ENCODE measurements at regions not wholly inside any gene's neighbourhood (a gene's known extent, or its start where the extent isn't known, plus 50 kb on each side); places are given as distances from the start of the nearest gene placed in this dataset.
"Not testable (repeated sequence)": the region's sequence is repeated elsewhere in the genome, so short reads cannot be mapped to it uniquely, and the experiment has no call there.

DNA sequence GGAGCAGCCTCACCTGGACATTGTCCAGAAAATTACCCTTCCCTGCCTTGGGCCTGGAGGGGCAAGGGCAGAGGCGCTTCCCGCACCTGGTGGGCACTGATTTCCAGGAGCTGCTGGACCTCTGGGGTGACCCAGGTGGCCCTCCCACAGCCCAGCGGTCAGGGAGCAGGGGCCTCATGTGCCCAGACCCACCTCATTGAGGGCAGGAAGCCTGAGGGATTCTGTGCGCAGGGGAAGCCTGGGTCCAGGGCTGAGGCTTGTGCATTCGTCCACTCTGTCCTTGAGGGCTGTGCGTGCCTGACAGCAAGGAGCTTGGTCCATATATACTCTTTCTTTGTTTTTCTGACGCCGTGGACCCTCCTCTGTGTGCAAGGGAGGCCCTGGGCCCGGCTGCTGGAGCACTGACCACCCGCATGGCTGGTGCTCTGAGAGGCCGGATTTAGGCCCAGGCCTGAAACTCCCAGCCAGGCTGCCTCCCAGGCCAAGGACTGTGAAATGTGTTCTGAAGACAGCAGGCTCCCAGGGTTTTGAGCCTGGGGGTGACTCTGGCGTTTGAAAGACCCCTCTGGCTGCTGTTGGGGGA lies 69.0 kb upstream of the LRPAP1 start:
- DNase-seq (ENCODE audit: low spot score in 2 of 2); FAIRE-seq: not testable (repeated sequence)

DNA sequence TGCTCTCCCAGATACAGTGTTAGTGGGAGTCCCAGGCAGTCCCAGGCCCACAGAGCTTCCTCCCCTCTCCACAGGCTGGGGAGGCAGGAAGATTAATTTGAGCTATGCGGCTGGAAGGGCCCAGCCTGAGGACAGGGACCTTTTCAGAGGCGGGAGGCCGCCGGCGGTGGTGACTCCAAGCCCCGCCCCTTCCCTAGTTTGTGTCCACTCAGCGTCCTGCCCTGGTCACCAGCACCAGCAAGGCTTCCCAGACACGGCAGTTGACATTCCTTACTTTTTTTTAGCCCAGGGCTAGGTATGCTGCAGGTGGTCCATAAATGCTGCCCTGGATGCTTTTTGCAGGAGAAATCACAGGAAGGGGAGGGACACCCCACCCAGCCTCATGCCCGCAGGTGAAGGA lies 67.7 kb upstream of the LRPAP1 start:
- DNase-seq (ENCODE audit: low spot score in 2 of 2) = no peak
- FAIRE-seq = no peak

DNA sequence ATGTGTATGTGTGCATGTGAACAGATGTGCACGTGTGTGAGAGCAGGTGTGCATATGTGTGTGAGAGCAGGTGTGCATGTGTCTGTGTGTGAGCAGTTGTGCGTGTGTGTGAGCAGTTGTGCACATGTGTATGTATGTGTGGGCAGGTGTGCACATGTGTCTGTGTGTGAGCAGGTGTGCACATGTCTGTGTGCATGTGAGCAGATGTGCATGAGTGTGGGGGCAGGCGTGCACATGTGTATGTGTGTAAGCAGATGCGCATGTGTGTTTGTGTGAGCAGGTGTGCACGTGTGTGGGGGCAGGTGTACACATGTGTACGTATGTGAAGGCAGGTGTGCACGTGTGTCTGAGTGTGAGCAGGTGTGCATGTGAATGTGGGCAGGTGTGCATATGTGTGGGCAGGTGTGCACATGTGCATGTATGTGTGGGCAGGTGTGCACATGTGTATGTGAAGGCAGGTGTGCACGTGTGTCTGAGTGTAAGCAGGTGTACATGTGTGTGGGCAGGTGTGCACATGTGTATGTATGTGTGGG lies 66.5 kb upstream of the LRPAP1 start:
- DNase-seq (ENCODE audit: low spot score in 2 of 2) = no peak
- FAIRE-seq = no peak

- not testable (repeated sequence) for FAIRE-seq; DNase-seq (ENCODE audit: low spot score in 2 of 2)
Measured at GRCh38 chr4:3597896-3598505, 65.8 kb upstream of the LRPAP1 start.

GRCh38 chr4:3596957-3597733 lies 64.9 kb upstream of the LRPAP1 start:
- not testable (repeated sequence) for FAIRE-seq; DNase-seq (ENCODE audit: low spot score in 2 of 2)

DNA sequence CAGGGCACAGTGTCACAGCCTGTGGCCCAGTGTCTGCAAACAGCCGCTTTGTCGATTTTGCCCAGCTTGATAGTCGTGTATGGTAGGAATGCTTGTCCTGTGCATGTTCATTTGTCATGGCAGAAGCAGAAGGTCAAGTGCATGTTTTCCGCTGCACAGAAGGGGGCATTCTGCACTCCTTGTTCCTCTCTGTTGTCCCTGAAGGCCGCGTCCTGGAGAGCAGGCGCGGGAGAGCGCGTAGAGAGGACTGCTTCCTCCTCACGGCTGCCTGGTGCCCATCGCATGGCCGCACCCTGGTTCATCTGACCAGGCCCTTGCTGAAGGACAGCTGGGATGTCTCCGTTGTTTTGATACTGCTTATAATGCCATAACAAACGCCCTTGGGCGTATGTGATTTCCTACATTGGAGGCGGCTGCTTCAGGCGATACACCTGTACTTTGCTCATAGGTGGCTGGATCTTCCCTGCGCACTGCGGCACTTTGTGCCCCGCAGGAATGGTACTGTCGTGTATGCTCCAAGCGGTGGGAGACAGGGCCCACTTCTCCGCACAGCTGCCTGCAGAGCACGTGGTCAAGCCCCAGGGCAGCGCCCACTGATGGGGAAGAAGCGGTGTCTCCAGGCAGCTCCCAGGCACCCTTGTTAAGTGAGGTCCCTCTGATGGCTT lies 63.5 kb upstream of the LRPAP1 start:
- FAIRE-seq = not testable (repeated sequence)

DNA sequence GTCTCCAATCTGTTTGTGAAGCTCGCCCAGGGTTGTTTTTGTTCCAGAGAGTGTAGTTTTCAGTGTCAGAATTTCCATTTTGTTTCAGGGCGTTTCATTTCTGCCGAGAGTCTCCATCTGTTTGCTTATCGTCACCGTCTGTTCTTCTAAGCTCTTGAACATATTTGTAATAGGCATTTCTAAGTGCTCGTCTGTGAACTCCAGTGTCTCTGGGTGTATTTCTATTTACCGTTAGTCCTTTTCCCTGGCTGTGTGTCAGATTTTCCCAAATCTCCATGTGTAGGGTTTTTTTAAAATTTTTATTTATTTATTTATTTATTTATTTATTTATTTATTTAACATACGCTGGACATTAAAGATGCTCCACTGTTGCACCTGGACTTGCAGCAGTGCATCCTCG lies 62.5 kb upstream of the LRPAP1 start:
- not testable (repeated sequence) for FAIRE-seq

More for the DNA sequence above, 63.5 kb upstream of the LRPAP1 start:
- DNase-seq (ENCODE audit: low spot score in 2 of 2) = not testable (repeated sequence)

GRCh38 chr4:3589946-3590924 lies 58.0 kb upstream of the LRPAP1 start:
- DNase-seq (ENCODE audit: low spot score in 2 of 2); FAIRE-seq: not testable (repeated sequence)

More for the DNA sequence above, 62.5 kb upstream of the LRPAP1 start:
- DNase-seq (ENCODE audit: low spot score in 2 of 2) = not testable (repeated sequence)

DNA sequence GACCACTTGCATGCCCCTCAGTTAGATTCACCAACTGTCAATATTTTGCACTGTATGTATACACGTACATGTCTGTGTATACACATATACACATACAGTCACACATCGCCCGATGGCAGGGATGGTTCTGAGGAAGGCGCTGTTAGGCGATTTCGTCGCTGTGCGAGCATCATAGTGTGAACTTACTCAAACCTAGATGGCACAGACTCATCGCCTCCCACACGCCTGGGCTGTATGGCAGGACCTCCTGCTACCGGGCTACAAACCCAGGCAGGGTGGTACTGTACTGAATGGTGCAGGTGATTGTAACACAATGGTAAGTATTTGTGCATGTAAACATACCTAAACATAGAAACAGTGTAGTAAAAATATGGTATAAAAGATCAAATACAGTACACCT lies 57.2 kb upstream of the LRPAP1 start:
- not testable (repeated sequence) for FAIRE-seq; DNase-seq (ENCODE audit: low spot score in 2 of 2)

- FAIRE-seq = not testable (repeated sequence)
Measured at GRCh38 chr4:3588517-3589194, 56.4 kb upstream of the LRPAP1 start.

GRCh38 chr4:3586596-3586995 lies 54.4 kb upstream of the LRPAP1 start:
- DNase-seq (ENCODE audit: low spot score in 2 of 2); FAIRE-seq: not testable (repeated sequence)

More at GRCh38 chr4:3588517-3589194, 56.4 kb upstream of the LRPAP1 start:
- DNase-seq (ENCODE audit: low spot score in 2 of 2) = not testable (repeated sequence)

GRCh38 chr4:3585567-3585966 lies 53.3 kb upstream of the LRPAP1 start:
- DNase-seq (ENCODE audit: low spot score in 2 of 2); FAIRE-seq: not testable (repeated sequence)

DNA sequence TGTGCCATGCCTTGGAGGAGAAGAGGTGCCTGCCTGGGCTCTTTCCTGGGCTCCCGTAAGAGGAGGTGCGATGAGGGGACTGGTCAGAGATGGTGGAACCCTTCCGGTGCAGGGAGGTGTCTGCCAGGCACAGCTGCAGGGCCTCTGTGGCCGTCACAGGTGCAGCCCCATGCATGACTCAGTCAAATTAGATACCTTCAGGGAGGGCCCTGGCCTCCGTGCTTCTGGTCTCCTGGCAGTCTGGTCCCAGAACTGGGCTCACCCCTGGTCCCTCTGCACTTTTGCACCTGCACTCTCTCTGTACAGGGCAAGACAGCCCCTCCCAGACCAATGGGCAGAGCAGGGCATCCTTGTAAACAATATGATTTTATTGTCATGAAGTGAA lies 49.9 kb upstream of the LRPAP1 start:
- FAIRE-seq = no peak
- no peak for DNase-seq (ENCODE audit: low spot score in 2 of 2)

Measured in frontal cortex (tissue), 3 donors.